ENCODE measurements at regions not wholly inside any gene's neighbourhood (a gene's known extent, or its start where the extent isn't known, plus 50 kb on each side); places are given as distances from the start of the nearest gene placed in this dataset.
"Not testable (repeated sequence)": the region's sequence is repeated elsewhere in the genome, so short reads cannot be mapped to it uniquely, and the experiment has no call there.

DNA sequence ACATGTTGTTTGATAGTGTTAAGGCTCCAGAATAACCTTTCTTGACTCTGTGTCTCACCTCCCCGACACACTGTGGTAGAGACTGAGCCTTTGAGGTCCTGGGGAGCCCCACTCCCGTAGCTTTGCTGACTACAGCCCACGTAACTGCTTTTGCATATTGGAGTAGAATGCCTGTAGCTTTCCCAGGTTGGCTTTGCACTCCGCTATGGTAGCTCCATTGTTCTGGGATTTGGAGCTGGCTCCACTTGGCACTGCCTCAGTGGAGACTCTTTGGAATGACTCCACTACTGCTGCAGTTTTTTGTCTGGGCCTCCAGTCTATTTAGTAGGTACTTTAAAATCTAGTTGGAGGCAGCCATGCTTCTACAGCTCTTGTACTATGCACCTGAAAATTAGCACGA, 56.2 kb upstream of the ANXA1 start:
- no peak for DNase-seq

DNA sequence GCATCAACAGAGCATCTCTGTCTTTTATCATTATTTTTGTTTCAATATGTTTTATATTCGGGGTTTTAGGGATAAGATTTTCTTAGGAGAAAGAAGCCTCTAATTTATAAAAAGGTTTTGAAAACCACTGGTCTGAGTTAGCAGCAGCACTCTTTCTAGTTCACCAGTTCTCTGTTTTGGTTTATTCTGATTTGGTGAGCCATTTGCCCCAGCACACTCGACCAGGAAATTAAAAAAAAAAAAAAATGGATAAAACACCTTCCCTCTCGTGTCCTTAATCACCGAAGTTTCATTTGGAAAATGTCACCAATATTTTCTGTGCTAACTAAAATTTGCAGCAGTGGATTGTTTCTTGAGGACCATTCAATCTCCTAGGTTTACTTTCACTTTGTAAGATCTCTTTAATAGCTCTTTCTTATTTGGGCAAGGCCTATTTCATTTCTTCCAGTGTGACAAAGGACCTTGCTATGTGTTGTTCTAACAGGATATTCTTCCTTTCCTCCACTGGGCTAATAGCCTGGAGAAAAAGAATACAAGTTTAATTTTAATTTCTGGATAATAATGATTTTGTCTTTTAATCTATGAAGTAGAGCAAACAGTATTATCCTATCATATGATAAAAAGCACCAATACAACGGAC, 57.8 kb upstream of the ANXA1 start:
- no peak for DNase-seq

DNA sequence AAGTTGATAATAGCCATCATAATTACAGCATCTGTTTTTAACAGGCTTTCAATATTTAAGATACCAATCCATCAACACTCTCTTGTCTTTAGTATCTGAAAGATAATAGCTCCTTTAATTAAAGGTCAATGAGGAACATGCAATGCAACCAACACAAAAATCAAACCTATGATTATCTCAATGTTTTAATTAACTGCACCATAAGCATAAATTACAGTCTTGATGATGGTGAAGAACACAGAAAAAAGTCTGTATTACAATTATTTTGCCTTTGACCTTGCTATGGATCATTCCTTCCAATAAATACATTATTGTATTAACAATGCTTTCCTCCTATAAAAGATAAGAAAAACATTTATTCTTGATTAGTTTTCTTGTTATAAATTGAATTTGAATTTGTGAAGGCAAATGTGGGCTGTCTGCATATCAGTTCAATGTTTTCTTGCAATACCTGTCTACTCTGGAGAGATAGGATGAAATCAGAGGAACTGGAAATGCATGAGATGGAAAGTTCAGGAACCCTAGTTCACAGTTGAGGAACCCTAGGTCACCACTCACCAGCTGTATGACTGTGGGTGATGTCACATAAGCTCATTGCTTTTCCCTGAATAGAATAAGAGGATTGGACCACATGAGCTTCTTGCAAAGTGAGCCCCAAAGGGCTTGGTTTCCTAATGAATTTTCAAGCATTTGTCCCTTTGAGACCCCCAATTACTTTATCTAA, 58.5 kb upstream of the ANXA1 start:
- DNase-seq, result no peak

DNA sequence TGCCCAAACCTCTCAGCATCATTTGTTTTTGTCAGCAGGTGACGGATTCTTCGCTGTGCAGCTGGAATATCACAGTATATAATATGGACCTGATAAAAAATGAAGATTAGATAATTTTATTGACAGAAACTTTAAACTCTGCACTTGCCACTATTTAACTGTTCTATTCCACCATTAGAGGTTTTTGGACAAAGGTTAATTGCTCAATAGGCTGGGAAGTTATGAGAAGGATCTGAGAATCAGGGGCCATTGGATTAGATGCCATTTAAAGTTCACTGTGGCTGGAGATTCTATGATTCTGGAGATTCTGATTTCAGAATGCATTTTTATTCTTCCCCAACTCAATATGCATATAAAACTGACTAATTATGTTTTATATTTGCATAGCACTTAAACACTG, 59.8 kb upstream of the ANXA1 start:
- no peak for DNase-seq

DNA sequence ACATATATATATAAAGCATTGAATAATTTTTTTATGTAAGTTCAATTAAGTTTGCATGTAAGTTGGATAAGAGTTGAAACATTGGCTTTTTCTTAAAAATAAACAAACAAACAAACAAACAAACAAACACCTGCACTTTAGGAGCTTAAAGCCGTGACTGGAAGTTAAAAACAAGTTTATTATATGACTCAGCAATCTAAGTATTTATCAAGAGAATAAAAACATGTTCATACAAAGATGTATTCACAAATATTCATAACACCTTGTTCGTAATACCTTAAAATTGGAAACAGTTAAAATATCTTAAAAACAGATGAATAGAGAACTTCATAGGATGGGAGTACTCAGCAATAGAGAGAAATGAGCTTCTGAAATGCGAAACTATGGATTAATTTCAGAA, 61.5 kb upstream of the ANXA1 start:
- no peak for DNase-seq

DNA sequence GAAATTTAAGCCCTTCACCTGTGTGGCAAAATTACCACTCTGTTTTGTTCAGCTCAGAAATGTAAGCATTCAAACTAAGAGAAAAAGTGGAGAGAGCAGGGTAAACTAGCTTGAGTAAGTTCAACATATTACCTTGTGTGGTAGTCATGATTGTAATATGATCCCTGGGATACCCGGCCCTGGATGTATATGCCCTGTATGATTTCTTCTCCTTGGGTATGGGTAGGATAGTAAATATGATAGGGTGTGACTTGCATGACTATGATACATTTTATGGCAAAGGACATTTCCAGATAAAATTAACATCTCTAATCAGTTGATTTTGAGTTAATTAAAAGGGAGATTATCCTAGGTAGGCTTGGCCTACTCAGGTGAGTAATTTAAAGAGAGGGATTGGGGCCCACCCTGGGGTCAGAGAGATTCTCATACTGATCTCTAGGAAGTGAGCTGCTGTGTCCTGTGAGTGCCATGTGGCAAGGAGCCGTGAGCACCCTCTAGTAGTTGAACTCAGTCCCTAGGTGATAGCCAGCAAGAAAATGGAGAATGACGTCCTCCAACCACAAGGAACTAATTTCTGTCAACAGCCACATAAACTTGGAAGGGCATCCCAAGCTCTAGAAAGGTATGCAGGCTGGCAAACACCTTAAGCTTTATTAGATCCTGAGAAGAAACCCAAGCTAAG, 62.2 kb upstream of the ANXA1 start:
- DNase-seq, result no peak

DNA sequence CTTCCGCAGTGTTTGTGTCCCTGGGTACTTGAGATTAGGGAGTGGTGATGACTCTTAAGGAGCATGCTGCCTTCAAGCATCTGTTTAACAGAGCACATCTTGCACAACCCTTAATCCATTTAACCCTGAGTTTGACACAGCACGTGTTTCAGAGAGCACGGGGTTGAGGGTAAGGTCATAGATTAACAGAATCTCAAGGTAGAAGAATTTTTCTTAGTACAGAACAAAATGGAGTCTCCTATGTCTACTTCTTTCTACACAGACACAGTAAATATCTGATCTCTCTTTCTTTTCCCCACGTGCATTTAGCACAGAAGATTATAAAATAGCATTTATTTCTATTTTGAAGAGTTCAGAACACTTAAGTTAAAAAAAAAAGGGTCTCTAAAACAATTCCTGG, 63.8 kb upstream of the ANXA1 start:
- DNase-seq, result not testable (repeated sequence)

DNA sequence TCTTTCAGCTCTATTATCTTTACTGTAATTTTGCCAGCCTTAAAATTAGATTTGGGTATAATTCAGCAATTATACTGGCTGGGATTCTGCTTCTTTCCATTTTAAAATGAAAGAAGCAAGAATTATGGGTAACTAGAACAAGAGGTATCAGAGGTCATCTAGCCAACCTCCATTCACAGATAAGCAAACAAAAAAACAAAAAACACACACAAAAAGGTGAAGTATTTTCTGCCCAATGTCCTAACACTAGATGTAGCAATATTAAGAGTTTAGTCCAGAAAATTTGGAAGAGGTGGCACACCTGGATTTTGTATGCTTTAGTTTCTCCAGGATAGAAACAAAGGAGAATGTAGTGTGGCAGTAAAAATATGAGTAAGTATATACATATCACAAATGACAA, 68.1 kb upstream of the ANXA1 start:
- no peak for DNase-seq

DNA sequence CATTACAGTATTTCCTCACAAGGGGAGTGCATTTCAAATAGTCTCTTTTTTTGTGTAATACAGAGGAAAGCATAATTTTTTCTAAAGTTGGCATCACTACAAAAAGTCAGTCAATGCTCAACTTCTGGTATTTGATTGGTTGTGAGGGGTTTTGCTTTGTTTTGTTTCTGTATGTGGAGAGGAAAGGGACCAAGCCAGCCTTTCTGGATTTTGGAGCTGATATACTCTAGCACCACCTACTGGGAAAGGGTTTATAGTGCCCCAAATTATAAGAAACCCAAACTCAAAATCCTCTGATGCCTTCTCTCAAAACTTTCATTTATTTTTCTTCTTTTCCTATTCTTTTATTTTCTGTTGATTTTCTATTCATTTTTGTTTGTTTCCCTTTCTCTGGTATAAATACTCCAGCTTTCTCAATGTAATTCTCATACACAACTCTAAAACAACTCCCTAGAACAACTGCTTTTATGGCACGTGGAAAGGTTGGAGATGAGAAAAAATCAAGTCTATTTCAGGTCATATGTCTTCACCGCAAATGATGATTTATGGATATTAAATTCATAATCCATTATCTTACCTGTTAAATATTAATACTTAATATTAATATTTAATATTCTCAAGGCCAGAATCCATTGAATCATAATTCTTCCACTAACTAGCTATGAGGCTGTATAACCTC, 69.5 kb upstream of the ANXA1 start:
- DNase-seq, result peak; percentile 19

DNA sequence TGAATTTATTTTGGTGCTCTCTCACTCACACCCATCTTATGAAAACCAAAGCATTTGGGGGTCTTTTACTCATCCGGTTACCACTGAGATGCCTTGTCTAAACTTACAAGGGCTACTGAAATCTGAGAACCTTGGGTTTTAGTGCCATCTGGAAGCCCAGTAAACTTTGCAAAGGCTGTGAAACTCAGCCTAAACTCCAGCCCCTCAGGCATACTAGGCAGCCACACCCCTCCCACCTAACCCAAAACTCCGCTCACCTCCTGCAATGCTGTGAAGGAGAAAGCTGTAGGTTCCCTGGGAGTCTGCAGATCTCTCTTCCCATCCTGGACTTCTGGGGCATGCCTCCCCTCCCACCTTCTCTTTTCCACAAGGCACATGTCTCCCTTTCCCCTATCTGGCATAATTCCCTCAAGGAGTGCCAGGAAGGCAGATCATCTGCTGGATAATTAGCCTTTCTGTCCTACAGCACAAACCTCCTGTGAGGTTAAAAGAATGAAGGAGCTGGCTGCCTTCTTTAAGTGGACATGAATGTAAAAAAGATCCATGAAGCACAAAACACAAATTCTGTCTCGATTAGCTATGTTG, 71.5 kb upstream of the ANXA1 start:
- no peak for DNase-seq

DNA sequence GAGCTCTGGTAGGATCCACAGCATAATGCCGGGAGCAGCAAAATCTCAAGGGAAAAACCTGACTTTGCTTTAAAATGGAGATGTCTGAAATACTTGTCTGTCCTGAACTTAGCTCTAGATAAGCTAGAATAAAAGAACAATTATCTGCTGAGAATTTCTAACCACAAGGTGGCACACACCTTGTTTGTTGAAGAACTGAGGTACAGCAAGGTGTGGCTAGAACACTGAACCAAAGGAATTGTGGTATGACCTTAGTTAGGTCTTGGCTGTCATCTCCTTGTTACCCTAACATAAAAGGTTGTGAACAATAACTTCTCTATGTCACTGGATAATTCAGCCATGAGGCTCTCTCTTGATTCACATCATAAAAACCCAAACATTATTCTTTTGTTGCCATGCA, 72.3 kb upstream of the ANXA1 start:
- no peak for DNase-seq

DNA sequence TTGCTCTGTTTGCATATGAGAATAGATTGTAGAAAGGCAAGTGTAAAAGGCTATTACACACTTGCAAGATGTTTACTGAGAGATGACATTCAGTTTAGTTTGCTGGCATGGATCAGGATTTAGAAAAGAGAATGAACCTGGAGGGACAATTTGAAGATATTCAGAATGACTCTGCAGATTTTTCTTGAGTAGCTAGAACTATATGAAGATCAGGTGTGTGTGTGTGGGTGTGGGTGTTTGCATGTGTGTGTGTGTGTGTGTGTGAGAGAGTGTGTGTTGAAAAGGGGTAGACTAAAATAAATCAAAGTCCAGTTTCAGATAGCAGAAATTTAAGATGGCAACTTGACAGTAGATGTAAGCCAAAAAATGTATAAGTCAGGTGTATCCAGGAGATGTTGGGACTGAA, 74.0 kb upstream of the ANXA1 start:
- DNase-seq, result no peak

DNA sequence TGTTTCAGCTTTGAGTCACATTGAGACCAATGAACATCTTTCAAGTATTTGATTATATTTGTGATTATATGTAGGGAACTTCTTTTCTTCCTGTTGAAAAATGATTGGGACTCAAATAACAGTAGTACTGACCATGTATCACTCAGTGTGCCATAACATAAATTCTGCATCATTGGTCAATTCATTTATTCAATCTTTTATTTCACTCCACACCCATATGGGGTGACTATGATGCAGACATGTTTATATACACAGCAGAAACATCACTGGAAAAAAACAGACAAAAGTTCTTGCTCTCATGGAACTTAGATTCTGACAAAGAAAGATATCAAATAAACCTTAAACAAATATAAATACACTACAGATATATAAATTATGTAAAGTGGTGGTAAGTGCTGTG, 74.7 kb upstream of the ANXA1 start:
- DNase-seq, result no peak

DNA sequence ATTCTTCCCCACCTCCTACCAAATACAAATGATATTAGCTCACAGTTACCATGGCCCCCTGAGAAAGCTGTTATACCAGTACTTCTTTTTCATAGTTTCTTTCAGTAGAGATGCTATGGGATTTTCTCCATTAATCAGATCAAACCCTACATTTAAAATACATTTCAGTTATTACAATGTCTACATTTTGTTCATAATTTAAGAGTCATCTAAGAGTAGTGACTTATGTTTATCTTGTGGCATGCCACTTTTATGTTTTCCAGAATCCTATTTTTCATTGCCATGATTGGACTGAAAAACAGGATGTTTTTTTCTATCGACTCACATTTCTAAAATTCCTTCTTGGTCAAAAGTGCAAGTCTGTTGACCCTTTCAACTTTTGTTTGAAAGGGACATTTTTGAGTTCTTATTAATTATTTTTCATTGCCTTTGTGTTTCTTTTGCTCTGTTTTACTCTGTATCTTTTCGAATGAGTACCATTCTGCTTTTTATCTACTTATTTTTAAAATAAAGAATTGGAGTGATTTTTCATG, 77.4 kb upstream of the ANXA1 start:
- no peak for DNase-seq

DNA sequence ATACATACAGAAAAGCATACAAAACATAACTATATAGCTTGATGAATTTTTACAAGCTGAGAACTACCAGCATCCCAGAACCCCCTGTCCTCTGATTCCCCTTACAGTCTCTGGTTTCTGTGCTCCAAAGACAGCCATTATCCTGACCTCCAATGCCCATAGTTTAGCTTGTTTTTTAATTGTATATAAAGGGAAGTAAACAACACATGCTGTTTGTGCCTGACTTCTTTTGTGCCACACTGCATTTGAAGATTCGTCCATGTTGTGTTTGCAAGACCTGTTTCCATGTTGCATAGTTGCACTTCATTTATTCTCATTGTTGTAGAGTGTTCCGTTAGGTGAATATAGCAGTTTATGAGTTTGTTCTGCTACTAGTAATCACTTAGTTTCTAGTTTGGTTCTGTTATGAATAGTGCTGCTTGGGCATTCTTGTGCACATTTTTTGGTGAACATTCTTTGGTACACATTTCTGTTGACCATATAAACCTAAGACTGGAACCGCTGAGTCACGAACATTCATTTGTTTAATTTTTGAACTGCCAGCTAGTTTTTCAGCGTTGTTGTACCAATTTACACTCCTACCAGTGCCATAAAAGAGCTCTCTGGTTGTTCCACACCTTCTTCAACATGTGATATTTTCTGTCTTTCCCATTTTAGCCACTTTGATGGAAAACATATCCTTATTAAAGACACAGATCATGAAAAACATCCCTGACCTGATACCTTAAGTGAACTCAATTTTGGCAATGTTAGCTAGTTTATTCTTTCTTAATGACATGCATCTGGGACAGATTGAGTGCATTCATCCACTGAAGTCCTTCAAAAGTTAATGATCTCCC, 78.1 kb upstream of the ANXA1 start:
- DNase-seq, result no peak

DNA sequence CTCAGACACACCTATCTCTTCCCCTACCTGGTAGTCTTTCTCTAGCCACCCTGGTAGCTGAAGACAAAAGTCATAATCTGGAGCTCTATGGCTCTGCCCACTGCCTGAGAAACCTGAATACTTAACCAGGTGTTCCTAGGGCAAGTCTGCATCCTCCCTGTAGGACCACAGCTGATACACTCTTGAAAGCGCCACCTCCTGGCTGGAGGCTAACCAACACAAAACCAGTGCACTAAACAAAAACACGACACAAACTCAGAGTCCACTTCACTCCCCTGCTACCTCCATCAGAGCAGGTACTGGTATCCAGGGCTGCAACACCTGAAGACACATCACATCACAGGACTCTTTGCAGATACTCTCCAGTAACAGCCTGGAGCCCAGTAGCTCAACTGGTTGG, 84.6 kb upstream of the ANXA1 start:
- DNase-seq, result no peak

DNA sequence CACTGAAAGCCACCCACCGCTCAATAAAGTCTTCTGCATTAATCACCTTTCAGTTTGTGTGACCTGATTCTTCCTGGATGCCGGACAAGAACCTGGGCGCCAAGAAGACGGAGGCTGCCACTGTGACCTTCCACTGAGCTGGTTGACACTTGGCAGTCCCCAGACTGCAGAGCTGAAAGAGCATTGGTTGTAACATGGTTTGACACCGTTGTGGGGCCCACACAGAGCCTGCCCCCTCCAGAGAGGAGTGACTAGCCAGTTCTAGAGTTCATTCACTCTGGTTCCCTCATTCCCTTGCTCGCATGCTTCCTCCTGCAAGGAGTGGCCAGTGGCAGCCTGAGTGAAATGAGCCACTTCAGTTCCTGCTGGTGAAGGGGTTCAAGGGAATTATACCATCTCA, 86.2 kb upstream of the ANXA1 start:
- no peak for DNase-seq

DNA sequence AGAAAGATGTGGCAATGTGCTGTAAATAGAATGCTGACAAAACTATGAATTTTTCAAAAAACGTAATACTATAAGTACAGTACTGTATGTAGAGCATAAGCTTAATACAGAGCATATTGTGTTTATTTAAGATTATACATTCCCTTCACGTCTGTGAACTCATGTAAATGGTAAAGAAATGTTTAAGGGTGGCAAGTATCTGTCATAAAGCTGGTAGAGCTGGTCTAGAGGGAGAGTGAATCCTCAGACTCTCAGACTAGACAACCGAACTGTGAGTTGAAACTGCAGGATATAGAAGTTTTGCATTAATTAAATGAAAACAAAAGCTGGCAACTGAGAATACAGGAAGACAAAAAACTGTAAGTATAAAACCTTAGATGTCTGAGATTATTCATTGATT, 87.3 kb upstream of the ANXA1 start:
- DNase-seq, result no peak

DNA sequence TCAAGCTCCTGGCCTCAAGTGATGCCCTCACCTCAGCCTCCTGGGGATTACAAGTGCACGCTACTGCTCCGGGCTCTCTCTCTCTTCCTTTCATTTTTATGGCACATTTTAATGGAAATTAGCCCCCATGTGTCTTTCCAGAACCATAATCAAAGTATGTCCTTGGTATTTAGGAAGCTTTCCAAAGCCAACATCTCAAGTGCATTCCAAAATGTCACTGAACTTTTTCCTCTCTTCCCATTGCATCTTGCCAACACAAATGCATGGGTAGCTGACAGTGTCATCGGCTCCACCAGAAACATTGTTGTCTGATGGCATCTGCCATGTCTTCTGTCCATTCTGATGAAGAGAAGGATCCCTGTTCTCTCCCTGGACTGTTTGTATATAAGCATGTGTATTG, 90.5 kb upstream of the ANXA1 start:
- no peak for DNase-seq

DNA sequence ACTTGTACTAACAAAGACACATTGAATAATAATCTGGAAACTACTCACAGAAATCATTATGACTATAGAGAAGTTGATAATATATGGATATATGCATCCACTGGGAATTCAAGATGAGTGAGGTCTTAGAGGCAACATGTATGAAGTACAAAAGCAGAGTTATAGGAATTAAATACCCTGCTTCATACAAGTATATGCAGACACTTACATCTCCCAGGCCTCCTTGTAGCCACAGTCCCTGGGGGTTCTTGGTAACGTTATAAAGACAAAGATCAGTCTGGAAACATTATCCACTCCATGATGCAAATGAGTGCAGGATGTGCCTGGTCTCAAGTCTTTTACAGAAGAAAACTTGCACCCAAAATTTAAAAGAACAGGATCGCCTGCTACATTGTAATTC, 92.4 kb upstream of the ANXA1 start:
- DNase-seq, result no peak

DNA sequence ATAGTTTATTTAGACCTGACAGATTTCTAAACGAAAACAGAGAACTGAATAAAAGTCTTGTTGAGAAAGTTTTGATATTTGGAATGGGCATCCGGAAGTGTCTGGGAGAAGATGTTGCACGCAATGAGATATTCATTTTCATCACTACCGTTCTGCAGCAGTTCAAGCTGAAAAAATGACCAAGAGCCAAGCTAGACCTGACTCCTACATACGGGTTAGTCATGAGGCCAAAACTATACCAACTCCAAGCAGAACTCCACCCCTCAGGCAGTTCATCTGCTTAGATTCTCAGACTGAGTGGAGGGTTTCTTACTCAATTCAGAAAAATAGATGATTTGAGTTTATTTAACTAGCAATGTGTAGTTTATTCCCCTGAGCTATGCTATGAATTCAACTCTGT, 95.4 kb upstream of the ANXA1 start:
- no peak for DNase-seq

DNA sequence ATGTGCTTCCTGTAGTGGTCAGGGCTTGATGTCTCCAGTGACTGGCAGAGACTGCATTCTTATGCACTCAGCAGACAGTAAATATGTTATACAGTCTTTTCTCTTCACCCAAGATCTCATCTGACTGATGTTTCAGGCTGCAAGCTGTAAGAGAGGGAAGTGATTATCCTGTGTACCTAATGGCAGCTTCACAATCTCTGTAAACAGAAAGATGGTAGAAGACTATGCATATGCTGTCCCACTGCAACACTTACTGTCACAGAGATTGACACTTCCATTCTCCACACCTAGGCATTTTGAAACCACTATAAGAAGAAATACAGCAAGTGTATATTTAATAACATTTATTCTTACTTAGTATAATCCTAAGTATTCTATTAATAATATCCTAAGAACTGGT, 97.6 kb upstream of the ANXA1 start:
- DNase-seq, result no peak

Measured in CD4-positive, alpha-beta T cell treated with Interleukin-12 subunit alpha and Interleukin-12 subunit beta, for 1 hour (primary cell).